NCI-H1105 (cell line): ENCODE measurements at regions not wholly inside any gene's neighbourhood (a gene's known extent, or its start where the extent isn't known, plus 50 kb on each side); places are given as distances from the start of the nearest gene placed in this dataset.

Experiments used
- DNase-seq: peaks from one replicate; lab custom pipeline; 2025; lab: John Stamatoyannopoulos, UW

GRCh38 chr15:67992411-67992810 lies 61.7 kb upstream of the PIAS1 start:
- no peak for DNase-seq

GRCh38 chr15:67992834-67993233 lies 61.3 kb upstream of the PIAS1 start:
- DNase-seq = no peak

GRCh38 chr15:67997996-67998395 lies 56.1 kb upstream of the PIAS1 start:
- DNase-seq = no peak

GRCh38 chr15:67998599-67999133 lies 55.4 kb upstream of the PIAS1 start:
- peak; percentile 26 for DNase-seq

- no peak for DNase-seq
These were observed 54.6 kb upstream of the PIAS1 start for GRCh38 chr15:67999320-68000100.

- no peak for DNase-seq
These were observed 53.4 kb upstream of the PIAS1 start for GRCh38 chr15:68000754-68001153.

GRCh38 chr15:68001811-68002210 lies 52.3 kb upstream of the PIAS1 start:
- no peak for DNase-seq

- no peak for DNase-seq
These were observed 50.8 kb upstream of the PIAS1 start for GRCh38 chr15:68003297-68003696.
